Stimulated activated CD8-positive, alpha-beta memory T cell treated with anti-CD3 and anti-CD28 coated beads, Interleukin-12 subunit alpha, Interleukin-12 subunit beta, amount 100 ng/mL, for 4 hours (primary cell): ENCODE measurements at regions not wholly inside any gene's neighbourhood (a gene's known extent, or its start where the extent isn't known, plus 50 kb on each side); places are given as distances from the start of the nearest gene placed in this dataset.
"Not testable (repeated sequence)": the region's sequence is repeated elsewhere in the genome, so short reads cannot be mapped to it uniquely, and the experiment has no call there.

Experiments
- DNase-seq: peaks from one replicate; pipeline ENCODE4 v3.0.0-alpha.2; 2020; ENCODE audit warnings: low read depth

DNA sequence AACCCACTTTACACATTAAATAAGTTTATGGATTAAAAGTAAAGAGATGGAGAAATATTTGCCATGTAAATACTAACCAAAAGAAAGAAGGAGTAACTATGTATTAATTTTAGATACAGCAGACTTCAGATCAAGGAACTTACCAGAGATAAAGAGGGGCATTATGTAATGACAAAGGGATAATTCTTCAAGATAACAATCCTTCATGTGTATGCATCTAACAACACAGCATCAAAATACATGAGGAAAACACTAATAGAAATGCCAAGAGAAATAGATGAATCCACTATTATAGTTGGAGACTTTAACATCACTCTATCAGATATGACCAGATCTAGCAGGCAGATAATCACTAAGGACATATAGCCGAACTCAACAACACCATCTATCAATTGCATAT lies 149.8 kb upstream of the ANKRD55 start:
- no peak for DNase-seq

GRCh38 chr5:56377573-56377972 lies 144.4 kb upstream of the ANKRD55 start:
- DNase-seq, result no peak

DNA sequence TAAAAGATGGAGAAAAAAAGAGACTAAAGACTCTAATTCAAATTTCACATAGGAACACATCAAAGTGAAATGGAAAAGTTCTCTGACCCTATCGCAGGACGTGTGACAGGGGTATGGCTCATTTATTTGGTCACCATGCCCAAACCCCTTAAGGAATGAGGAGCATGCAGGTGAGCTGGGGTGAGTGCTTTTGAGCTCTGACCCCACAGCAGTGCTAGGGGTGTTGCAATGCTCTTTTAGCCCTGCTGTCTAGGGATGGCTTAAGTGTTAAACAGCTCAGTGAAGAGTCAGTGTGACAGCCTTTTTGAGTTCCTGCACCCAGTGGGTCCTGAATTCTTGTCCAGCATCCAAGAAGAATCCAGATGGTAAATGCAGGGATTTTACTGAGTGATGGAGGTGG lies 143.0 kb upstream of the ANKRD55 start:
- no peak for DNase-seq

DNA sequence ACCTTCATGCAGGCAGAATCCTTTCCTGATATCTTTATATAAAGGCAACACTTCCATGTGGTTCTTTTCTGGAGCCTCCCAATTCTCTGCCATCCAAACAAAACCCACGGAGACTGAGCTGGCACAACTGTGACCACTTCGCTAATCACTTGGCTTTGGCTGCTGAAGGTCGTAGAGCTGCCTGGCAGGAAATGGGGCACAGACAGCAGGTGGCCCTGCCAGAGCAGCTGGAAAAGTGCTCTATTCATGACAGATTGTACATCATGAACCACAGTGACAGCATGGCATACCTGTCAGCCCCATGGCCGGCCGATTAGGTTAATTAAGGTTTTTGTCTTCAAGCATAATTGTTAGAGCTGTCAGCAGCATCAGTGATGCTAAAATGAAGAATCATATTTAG lies 141.9 kb upstream of the ANKRD55 start:
- no peak for DNase-seq

GRCh38 chr5:56372491-56372890 lies 139.4 kb upstream of the ANKRD55 start:
- DNase-seq, result not testable (repeated sequence)

- DNase-seq, result no peak
These were observed 136.3 kb upstream of the ANKRD55 start for GRCh38 chr5:56369361-56369811.

DNA sequence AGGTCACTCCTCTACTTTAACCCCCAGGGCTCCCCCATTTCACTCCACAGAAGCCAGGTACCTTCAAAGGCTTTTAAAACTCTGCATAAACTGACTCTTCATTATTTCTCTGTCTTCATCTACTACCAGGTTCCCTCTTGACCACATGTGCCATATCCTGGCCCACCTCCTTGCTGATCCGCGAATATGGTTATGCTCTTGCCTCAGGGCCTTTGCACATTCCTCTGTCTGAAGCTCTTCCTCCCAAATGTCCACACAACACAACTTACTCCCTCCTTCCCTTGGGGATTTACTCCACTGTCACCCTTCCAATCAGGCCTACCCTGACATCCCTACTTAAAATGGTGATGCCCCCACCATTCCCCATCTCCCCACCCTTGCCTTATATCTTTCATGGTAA lies 134.6 kb upstream of the ANKRD55 start:
- DNase-seq, result no peak

DNA sequence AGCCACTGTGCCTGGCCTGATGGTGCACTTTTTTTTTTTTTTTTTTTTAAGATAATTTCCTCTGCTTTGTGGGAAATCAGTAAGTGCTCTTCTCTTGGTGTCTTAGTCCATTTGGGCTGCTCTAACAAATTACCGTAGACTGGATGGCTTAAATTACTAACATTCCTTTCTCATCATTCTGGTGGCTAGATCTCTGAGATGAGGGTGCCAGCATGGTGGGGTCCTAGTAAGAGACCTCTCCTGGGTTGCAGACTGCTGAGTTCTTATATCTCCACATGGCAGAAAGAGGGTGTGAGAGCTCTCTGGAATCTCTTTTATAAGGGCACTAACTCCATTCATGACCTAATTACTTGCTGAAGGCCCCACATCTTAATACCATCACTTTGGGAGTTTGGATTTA lies 133.9 kb upstream of the ANKRD55 start:
- DNase-seq, result no peak

- no peak for DNase-seq
These were observed 128.3 kb upstream of the ANKRD55 start for GRCh38 chr5:56361398-56361797.

- no peak for DNase-seq
These were observed 127.7 kb upstream of the ANKRD55 start for GRCh38 chr5:56360816-56361215.

- DNase-seq, result no peak
These were observed 126.9 kb upstream of the ANKRD55 start for GRCh38 chr5:56359809-56360685.

DNA sequence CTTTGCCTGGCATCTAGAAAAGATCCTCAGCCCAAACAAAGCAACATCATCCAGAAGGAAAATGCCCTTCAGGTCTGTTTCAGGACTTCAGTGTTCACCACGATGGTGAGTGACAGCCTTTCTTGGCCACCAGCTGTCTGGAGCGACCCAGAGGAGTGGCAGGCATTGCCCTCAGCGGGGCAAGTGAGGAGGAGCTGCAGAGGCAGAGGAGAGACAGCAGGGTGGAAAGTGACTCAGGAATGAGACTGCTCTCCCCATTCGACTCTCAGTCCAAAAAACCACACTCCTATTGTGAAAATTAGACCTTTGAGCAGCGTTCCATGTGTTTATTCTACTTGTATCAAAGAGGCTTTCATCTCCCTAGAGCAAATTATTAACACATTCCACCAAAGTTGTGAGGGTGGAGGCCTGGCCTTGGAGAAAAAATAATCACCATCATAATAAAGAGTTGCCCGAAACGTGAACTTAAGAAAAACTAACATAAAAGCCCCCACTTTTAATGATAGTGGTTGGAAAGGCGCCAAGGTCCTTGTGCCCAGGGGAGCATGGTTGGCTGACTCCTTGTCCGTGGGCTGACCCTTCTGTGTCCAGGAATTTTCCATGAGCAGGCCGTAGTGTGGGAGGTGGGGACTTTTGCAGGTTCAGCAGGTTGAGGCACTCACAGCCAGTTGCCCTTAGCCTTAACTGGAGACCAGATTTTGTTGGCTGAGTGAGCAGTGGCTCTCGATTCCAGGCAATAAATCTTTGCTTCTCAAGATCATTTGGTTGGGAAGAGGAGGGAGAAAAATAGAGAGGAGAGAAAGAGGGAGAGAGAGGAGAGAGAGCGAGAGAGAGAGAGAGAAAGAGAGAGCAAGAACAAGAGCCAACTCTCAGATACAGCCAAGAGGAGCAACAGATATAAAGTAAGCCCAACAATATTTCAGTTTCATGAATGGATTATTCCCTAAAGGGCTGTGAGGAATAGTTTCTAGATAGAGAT lies 125.9 kb upstream of the ANKRD55 start:
- DNase-seq, result no peak

- DNase-seq, result no peak
These were observed 124.9 kb upstream of the ANKRD55 start for GRCh38 chr5:56358046-56358445.

DNA sequence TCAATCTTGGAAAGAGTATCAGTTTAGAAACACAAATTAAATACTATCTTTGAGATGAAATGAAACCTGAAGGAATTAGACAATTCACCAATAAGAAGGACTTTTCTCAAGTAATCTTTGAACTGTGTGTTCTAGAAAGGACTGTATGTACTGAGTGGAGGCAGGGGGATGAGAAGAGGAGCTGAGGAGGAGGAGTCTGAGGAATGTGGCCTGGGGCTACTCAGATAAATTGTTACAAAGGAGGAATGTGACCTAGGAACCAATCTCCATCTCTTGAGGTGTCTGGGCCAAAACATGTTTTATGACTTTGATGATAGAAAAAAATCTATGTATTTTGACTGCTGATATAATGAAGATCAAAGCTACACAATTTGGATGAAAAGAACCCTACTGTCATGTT lies 124.3 kb upstream of the ANKRD55 start:
- DNase-seq, result no peak

DNA sequence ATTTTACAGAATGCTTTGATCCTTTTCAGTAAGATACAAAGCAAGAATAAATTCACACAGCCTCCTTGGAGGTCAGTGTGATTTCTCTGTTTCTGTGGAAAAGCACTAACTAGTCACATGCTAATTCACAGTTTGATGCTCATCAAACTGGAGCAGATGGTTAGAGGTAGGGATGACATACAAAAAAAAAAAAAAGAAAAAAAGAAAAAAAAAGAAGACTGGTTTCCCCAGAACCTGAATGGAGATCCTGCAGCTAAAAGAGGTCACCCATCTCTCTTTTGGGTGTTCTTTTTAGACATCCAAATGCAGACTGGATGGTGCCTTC lies 123.7 kb upstream of the ANKRD55 start:
- DNase-seq, result no peak

GRCh38 chr5:56356121-56356835 lies 123.1 kb upstream of the ANKRD55 start:
- no peak for DNase-seq

DNA sequence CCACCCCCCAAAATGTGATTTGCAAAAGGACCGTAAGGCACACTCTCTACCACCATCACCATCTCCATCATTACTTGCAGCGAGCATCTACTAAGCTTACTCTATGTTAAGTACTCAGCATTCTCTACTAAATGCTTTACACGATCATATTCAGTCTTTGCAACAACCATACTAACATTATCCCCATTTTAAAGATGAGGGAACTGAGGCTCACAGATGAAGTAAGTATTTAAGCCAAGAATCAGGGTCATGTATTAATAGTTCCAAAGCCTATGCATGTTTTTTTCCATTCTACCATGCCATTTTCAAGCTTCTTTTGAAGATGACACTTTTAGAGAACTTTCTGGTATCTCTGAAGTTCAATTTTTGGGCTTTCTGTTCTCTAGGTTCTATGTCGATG lies 121.7 kb upstream of the ANKRD55 start:
- no peak for DNase-seq

GRCh38 chr5:56352808-56353590 lies 119.9 kb upstream of the ANKRD55 start:
- DNase-seq, result no peak

GRCh38 chr5:56350597-56351170 lies 117.6 kb upstream of the ANKRD55 start:
- DNase-seq, result no peak

GRCh38 chr5:56350011-56350596 lies 117.0 kb upstream of the ANKRD55 start:
- no peak for DNase-seq

- DNase-seq, result no peak
These were observed 116.3 kb upstream of the ANKRD55 start for GRCh38 chr5:56349461-56349860.
